ENCODE measurements at regions not wholly inside any gene's neighbourhood (a gene's known extent, or its start where the extent isn't known, plus 50 kb on each side); places are given as distances from the start of the nearest gene placed in this dataset.

DNA sequence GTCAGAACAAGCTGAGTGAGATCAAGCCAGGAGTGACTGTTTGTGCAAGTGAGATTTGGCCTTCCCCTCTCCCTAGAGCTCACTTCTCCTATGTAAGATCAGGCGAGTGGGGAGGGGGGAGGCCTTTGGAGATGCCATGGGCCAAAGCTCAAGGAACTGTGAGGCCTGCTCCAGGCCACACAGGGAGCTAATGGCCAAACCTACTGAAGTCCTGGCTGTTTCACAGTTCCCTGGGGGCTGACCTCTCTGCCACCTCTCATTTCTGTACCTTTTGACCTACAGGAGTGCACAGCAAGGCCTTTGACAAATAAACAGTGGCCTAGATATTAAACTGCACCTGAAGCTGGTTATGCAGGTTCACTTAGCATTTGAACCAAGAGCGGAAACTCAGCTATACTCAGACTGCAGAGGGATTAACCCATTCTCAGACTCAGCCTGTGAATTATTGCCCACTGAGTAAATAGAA is 235.0 kb upstream of the NT5C1B start:
- peak; percentile 89 for ATAC-seq

DNA sequence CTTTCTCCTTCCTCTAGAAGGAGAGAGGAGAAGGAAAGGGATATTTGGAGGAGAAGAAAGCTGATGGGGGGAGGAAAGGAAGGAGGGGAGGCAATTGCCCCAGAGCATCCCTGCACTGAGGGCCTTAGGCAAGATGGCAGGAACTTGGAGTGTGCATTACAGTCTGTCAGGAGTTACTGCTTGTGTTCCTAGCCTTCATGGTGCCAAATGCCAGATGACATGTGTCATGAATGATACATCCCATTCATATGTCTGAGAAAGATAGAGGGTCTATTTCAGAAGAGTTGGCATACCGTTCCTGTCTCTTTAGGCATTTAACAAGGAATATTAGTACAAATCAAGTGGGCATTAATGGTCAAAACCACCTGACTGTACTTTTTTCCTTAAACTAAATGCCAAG is 232.1 kb upstream of the NT5C1B start:
- ATAC-seq = no peak

DNA sequence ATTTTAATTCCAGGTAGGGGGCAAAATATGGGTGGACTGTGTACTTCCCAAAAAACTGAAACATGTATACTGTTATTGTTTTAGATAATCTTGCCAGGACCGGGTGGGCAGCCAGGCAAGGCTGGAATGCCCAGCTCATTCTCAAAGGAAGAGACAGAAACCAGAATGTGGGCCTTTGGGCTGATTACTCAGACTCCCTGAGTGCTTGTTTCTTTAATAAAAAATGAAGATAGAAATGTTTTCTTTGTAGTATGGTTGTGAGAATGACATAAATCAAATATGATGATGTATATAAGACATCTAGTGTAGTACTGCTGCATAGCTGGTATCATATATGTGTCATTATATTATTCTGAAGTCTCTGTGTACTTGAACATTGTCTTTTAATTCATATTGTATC is 231.6 kb upstream of the NT5C1B start:
- ATAC-seq = no peak

DNA sequence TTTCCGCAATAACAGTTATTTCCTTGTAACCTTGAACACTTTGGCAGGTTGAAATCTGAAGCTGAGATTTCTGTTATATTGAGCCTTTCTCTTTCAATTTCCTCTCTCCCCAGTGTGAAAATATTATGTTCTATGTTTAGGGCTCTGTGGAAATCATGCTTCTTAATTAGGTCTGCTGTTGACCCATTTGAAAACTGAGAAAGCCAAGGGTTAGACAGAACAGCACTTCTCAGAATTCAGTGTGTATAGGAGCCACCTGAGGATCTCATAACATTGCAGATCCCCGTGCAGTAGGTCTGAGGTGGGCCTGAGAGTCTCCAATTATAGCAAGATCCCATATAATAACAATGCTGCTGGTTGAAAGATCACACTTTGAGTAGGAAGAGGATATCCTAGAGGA is 230.2 kb upstream of the NT5C1B start:
- ATAC-seq = no peak

DNA sequence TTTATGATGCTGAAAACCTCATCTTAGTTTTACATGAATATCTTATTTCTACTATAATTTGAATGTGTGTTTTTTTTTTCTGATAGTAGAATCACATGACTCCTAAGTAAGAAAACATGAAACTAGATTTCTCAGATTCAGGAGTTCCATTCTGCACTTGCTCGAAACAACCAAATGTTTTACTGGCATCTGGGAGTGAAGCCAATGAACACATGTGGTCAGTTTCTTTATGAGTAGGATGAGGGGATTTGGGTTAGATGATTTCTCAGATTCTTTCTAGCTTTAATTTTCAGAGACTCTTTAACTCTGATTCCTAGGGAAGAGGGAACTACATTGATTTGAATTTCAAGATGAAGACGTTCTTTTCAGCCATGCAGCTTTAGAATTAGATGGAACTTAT is 225.0 kb upstream of the NT5C1B start:
- ATAC-seq = no peak

DNA sequence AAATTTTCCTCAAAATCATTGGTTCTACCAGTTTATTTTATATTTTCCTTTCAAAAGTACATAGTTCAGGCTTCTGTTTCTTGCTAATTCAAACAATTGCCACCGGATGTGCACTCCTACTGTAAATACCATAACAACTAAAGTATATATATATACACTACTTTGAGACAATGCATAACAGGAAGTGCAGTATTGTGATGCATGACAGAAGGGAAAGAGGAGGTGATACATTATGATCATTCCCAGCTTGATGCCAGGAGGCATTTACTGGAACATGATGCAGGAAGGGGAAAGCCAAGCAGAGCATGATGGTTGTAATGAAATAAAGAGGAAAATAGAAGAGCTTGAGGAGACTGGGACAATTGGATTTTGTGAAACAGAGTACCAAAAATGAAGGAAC is 215.2 kb upstream of the NT5C1B start:
- ATAC-seq = no peak

DNA sequence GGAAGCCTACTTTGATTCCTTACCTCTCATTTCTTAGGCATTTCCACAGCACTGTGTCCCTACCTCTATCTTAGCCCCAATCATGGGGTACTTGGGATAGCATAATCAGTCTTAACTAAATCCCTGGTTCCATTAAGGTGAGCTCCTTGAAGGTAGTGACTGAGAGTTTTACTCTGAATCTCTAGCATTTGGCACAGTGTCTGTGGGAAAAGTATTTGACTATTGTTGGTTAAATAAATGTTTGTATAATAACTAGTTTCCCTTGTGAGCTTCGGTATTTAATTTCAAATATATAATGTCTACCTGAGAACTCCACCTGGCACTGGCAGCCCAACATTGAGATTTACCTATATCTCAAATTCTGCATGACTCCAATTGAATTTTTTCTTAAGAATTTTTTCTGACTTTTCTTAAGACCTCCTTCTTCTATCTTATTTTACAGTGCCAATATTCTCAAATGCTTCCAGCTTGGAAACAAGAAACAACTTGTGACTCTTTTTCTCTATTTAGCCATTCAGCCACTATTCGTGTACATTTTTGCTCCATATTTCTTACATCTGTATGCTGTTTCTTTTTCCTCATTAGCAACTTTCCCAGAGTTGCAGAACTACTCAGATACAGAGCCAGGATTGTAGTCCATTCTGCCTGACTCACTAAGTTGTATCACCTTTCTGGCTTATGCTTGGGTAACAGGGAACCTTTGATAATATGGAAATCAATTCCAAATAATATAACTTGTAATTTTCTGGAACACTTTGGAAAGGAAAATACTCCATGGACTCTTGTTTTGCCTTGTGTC is 214.0 kb upstream of the NT5C1B start:
- no peak for ATAC-seq

DNA sequence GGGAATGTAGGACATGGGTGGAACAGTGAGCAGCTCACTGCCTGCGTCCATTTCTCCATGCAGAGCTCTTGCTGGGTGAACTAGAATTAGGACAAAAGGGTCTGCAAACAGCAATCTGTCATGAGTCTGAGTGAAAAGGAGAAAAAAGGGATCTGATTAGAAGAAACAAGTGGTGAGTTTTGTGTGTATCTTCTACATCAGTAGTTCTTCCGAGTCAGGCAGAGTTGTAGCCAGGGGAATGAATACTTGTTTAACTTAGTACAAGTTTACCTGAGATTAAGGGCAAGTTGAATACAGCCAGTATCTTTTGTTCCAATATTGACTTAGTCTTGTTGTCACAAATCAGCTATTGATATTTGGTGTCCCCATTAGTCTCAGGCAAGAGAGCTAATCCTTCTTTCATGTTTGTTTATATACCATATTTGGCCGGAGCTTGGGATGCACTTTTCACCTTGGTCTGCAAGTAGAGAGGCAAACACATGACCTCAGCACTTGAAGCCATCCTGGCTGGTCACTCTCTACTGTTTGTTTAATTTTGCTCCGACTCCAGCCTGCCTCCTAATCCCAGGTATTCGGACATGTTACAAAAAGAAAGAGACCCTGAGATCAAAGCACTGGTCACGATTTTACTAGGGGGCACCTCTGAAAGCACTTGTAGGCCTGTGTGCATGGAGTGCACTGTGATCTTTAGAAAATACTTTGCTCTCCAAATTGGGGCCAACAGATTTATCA is 211.0 kb upstream of the NT5C1B start:
- no peak for ATAC-seq

DNA sequence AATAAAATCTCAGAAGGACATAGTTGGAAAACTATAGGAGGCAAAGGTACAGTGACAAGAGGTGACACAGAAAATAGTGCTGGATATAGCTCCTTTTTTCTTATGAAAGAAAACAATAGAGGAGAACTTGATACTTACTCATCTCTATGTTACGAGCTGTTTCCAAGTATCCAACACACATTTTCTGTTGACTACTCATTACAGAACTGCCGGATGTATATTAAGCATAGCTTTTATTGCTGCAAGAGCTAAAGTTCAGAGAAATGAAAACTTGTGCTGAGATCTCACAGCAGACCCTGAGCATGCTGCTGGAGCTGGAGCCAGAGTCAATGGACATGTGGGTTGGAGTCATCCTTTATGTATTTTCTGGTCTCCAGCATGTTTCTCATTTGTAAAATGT is 210.0 kb upstream of the NT5C1B start:
- no peak for ATAC-seq

DNA sequence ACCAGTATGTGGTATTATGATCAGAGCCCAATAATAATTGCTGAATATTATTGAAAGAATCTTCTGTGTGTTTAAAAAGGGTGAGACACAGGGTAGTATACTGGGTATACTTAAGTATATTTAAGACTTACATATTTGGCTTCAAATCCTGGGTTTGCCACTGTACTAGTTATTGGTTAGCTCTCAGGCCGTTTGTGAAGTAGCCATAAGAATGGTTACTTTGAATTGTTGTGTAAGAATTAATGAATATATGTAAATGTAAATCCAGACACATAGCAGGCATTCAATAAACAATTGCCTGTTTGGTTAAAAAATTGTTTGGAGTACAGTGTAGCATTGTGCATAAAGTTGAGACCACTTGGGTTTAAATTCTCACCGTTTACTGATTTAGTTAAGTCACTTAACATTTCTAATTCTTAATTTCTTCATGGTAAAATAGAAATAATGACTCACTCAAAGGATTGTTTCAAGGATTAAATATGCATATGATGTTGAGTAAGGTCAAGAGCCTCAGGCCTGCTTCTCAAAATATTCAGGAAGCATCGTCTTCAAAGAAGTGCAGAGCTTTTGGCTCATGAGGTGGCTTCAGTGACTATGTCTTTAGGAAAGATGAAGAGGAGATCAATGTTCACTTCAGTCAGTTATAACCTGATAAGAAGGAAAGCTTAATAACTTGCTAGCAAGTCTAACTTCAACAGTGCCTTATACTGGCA is 207.9 kb upstream of the NT5C1B start:
- no peak for ATAC-seq

DNA sequence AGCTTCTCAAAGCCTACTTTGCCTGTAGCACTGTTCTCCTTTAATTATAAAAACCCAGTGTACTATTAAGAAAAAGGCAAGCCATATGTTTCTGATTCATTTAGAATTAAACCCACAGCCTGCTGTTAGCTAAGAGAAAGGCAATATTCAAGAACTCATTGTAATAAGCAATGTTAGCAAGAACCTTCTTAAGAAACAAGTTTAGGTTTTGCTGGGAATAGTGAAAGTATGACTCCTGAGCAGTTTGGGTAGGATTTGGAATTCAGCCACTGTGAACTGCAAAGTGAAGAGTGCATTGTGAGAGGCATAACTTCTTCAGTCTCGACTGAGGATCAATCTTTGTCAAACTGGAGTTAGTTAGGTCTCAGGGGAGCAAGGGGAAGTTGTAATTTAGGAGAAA is 206.5 kb upstream of the NT5C1B start:
- no peak for ATAC-seq

DNA sequence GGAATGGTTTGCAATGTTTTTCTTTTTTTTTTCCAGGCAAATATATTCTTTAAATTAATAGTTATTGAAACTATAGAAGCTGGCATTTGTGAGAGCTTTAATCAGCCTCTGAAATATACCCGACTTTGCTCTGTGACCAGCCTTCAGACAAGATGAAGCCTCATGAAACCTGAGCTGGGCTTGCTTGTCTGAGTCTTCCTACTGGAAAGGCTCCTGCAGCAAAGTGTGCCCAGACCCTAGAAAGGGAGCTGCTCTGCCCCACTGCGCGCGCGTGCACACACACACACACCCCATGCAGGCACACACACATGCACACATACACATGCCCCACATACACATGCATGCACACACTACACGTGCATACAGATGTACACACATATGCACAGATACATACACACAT is 203.3 kb upstream of the NT5C1B start:
- ATAC-seq = no peak

DNA sequence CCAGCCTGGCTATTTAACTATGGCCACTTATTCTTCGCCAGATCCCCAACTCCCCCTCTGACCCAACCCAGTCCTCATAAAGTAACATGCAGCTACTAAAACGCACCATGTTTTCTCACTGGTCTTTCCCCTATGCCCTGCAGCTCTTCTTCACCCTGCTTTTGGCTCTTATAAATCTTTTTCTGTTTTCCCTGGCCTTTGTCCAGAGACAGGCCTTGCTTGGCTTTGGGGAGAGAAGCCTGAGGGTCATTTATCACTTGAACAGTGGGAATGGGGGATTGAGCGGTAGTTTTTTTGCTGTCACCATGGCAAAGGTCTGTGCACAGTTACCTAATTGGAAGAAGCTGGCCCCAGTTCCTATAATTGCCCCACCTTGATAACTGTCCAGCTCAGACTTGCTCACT is 202.9 kb upstream of the NT5C1B start:
- ATAC-seq = no peak

DNA sequence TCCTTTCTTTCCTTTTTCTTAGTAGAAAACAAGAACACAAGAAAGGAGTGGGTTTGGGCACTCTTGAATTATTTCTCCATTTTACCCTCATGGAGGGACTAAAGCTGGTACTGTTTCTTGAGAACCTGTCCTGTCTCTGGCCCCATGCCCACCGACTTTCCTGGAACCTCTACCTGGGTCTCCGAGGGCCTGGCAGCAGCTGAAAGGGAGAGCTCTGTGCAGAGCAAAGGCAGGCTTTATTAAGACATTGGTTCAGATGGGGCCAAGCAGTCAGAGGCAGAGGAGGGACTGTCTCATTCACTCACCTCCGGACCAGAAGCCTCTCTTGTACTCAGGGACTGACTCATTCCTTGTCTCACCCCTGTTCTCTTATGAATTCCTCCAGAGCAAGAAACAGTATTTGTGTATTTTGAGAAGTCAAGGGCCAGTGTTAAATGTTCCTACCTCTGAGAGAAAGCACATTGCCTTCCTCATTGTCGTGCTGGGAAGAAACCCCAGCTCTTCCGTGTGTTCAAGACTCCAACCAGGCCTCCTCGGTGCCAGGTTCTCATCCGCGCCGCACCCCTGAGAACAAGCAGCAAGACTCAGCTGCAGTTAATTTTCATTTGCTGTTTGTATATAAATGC is 201.9 kb upstream of the NT5C1B start:
- ATAC-seq = no peak

DNA sequence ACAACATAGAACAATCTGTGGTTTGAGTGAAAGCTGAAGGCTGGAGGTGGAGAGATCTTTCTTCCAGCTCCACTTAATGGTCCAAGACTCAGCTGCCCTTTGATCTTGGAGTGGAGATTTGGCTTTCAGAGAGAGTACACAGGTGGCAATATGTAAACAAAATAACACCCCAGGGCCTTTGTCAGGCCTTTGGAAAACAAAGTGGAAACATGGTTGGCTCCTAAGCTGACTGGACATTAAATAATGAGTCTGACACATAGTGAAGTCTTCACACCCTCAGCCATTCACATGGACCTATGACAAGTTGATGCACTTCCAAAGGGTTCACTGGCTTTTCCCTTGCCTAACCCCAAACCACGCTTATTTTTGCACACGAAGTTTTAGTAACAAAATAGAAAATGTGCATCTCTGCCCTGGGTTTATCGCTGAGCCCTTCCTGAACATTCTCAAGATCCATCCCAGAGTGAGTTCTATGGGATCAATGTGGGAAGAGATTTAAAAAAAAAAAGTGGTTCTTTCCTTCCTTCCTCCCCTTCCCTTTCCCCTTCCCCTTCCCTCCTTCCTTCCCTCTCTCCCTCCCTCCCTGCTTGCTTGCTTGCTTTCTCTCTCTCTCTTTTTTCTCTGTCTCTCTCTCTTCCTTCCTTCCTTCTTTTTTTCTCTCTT is 201.3 kb upstream of the NT5C1B start:
- no peak for ATAC-seq

DNA sequence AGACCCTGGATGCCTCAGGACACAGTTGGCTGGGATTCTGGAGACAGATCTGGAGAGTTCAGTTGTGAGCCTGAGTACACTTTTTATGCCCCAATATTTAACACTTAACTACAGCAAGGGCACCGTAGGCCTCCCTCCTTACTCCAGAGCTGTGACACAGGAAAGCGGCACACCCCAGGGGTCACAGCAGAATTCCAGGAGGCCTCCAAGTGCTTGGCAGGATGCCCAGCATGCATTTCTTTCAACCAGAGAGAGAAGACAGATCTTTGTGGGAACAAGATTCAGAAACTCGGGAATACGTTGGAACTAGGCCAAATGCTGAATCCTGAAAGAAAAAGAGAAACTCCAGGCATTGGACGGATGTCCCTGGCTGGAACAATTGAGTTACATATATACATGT is 199.2 kb upstream of the NT5C1B start:
- no peak for ATAC-seq

DNA sequence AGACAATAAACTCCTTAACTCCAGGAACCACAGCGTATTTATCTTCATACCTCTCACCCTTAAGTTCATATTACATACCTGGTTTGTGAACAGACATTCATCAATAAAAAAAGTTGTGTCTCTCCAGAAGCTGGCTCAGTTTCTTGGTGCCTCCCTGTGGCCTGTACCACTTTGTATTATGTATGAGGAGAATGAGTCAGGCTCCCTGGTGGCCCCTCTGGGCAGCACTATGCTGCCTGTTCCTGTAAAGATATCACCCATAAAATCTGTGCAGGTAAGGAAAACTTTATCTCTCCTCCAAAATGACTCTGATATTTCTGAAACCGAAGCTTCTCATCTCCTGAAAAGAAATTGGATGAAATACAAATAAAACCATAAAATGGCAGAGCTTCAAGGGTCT is 198.4 kb upstream of the NT5C1B start:
- no peak for ATAC-seq

DNA sequence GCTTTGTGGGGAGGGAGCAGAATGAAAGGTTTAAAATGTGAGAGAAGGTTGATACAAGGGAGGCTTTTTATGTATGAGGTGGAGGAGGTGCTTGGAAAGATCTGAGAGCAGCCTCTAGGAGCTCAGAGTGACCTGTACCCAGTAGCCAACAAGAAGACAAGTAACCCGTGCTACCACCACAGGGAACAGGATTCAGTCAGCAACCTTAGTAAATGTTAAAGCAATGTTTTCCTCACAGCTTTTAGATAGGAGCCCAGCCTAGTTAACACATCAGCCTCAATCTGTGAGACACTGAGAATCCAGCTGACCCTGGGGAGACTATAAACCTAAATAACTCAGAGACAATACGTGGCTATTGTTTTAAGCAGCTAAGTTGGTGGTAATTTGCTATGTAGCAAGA is 194.9 kb upstream of the NT5C1B start:
- ATAC-seq = no peak

DNA sequence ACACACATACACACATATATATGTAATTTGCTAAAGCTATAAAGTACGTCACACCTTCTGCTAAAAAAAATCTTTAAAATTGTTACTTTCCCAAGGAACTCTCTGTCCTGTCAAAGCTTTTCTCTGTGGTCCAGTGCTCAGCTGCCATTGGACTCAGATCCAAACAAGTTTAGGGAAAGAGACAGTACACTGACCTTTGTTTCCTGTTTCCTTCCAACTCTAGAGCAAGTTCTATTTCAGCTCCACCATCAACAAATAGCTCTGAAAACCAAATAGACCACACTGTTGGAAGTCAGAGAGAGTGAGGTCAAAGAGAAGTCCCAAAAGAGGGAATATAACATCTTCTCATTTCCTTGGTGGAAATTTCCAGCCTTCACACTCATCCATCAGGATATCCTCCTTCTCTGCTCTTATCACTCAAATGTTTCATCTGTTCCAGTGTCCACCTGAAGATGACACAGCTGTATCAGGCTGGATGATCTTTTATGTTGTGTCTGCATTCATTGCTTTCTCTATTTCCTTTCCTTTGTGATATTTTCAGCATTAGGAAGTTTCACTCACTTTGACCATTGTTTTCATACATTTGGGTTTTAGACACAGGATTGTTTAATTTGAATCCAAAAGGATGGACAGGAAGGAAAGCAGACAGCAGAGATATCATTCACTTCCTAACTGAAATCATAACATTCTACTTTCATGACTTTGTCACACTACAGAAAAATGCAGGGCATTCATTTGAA is 192.3 kb upstream of the NT5C1B start:
- ATAC-seq = no peak

DNA sequence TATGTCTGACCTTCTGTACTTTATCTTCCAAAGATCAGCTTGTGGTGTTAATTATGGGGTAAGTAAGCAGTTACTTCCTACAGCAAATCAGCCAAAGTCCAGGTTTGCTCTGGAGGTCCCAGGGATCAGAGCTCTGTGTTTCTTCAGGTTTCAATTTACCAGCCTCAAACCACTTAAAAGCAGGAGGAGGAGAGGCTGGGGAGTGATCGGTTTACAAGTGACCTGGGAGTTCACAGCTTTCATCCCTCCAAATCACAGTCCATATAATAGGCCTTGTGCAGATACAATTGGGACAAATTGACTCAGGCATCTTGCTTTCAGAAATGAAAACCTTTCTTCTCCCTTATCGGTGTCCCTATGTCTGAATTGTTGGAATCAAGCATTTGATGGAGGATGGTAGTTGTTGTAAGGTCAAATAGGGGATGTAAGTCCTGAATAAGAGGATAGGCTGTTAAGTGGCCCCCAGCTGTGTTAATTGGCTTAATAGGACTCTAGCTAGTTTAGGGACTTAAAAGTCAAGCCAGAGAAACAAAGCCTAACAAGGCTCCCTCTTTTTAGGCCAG is 188.0 kb upstream of the NT5C1B start:
- ATAC-seq = no peak

DNA sequence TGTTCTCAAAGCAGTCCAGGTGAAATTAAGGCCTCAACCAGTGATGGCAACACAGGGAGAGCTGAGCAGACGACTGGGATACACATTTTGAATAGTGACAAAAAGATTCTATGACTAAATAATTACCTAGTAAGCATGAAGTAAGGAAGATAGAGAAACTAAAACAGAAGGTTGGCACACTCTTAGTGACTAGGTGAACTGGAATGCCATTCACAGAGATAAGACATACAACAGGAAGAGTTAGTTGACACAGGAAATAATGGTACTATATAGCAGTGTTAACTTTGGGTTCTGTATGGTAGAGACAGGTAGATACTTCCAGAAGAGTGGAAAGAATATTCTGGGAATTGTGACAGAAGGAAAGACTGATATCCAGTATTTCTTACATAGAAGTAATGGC is 181.8 kb upstream of the NT5C1B start:
- no peak for ATAC-seq

DNA sequence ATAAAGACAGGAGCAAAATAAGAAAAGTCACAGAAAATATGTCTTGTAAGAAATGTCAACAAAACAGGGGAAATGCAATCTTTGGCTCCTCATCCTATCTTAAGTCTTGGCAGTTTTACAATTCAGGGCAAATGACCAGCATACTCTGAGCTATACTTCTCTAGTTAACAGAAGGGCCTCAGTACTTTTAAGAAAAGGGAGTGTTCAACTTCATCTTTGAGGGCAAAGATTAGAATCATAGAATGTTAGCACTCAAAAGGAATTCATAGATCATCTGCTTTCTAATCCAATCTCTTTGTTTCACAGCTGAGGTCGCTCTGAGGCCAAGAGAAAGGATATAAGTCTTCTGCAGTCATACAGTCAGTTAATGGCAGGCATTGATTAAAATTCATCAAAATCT is 174.0 kb upstream of the NT5C1B start:
- no peak for ATAC-seq

Measured in esophagus mucosa (tissue), 1 donor.